Epithelial cell of proximal tubule (primary cell): ENCODE measurements at regions not wholly inside any gene's neighbourhood (a gene's known extent, or its start where the extent isn't known, plus 50 kb on each side); places are given as distances from the start of the nearest gene placed in this dataset.

Experiments used
- DNase-seq: peaks from one replicate; pipeline ENCODE4 v3.0.0-alpha.2; 2011; ENCODE audit warnings: low read depth
- H3K4me3 ChIP-seq: 2 replicates; pipeline ENCODE4 v1.5.1; 2011; ENCODE audit warnings: low read depth, mild to moderate bottlenecking, low read length
- TF ChIP-seq, protein P1 (sequence below): conservative IDR thresholded peaks from 2 replicates; pipeline ENCODE4 v1.5.1; 2012; ENCODE audit warnings: low read depth, mild to moderate bottlenecking, low read length

- TF ChIP-seq, protein P1, sequence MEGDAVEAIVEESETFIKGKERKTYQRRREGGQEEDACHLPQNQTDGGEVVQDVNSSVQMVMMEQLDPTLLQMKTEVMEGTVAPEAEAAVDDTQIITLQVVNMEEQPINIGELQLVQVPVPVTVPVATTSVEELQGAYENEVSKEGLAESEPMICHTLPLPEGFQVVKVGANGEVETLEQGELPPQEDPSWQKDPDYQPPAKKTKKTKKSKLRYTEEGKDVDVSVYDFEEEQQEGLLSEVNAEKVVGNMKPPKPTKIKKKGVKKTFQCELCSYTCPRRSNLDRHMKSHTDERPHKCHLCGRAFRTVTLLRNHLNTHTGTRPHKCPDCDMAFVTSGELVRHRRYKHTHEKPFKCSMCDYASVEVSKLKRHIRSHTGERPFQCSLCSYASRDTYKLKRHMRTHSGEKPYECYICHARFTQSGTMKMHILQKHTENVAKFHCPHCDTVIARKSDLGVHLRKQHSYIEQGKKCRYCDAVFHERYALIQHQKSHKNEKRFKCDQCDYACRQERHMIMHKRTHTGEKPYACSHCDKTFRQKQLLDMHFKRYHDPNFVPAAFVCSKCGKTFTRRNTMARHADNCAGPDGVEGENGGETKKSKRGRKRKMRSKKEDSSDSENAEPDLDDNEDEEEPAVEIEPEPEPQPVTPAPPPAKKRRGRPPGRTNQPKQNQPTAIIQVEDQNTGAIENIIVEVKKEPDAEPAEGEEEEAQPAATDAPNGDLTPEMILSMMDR: no peak
- no peak overlapping the region for H3K4me3 ChIP-seq
- DNase-seq: no peak
Measured at GRCh38 chr16:87086575-87086974, 230.6 kb downstream of the C16orf95 start.

GRCh38 chr16:87092958-87093357 lies 224.2 kb downstream of the C16orf95 start:
- DNase-seq: no peak
- H3K4me3 ChIP-seq: no peak overlapping the region
- TF ChIP-seq, protein P1: no peak

DNA sequence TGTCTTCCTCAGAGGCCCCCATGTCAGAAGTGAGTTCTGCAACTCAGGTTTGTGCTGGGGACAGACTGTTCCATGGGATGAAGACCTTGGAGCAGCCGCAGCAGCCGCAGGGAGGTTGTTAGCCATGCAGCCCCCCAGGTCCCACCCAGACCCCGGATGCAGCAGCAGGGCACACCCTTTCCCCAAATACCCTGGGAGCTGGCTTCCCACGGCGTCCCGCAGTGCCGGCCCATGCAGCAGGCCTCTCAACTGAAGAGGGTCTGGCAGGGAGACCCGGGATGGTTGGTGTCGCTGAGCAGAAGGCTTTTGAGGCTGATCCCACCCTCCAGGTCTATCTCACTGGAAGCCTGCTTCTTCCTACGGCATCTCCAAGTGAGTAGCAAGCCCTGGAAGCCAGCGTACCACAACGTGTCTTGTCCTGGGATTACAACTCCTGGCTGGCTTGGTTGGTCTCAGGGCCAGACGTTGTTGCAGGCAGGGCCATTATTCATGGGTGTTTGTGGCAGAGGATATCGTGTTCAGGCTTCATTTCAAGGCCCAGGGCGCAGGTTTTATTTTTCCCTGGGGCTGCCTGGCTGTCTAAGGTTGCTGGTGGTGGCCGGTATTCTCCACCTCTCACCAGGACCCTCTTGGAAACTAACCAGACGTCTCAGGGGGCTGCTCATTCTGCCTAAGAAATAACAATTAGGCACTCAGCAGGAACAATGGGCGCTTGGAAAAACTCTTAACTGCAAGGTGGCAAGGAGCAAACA lies 223.2 kb downstream of the C16orf95 start:
- H3K4me3 ChIP-seq: no peak overlapping the region
- DNase-seq: no peak
- TF ChIP-seq, protein P1: no peak

DNA sequence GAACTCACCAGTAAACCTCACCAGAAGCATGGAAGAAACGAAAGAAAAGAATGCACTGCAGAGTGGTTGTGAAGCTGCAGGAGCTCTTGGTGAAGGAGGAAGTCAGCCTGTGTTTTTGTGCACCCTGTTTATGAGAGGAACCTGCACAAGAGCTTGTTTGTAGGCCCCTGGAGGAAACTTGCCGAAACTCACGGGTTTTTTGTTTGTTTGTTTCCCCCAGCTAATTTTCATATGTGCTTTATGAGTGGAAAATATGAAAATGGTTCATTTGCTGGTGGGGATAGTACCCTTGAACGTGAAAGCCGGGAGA lies 222.7 kb downstream of the C16orf95 start:
- TF ChIP-seq, protein P1: no peak
- H3K4me3 ChIP-seq: no peak overlapping the region
- no peak for DNase-seq

DNA sequence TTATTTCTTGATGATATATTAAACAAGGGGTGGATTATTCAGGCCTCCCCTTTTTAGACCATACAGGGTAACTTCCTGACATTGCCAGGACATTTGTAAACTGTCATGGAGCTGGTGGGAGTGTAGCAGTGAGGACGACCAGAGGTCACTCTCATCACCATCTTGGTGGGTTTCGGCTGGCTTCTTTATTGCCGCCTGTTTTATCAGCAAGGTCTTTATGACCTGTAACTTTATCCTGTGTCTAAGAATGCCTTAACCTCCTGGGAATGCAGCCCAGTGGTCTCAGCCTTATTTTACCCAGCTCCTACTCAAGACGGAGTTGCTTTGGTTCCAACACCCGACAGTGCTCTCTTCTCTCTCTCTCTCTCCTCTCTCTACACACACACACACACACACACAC lies 221.9 kb downstream of the C16orf95 start:
- DNase-seq: no peak
- TF ChIP-seq, protein P1: no peak
- H3K4me3 ChIP-seq: no peak overlapping the region

DNA sequence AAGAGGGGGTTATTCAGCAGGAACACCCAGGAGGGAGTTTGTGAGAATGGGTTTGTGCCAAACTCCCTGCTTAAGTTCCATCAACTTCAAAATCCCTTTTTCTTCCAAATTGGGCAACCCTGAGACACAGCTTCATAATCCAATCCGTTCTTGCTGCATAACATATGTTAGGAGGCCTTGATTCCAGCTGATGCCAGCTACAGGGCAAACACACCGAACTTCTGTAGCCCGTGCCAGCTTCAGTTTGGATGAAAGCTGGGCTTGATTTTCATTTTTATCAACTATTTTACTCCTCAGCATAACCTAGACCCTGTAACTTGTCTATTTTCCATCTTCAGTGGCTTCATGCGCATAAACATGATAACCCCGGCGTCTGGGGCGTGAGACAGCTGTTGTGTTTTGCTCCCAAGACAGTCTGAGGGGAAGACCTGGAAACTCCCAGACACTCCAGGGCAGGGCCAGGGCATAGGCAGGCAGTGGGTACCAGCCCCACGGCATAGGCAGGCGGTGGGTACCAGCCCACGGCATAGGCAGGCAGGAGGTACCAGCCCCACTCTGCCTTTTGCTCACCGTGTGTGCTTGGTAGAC lies 220.4 kb downstream of the C16orf95 start:
- no peak overlapping the region for H3K4me3 ChIP-seq
- DNase-seq: no peak
- TF ChIP-seq, protein P1: no peak

DNA sequence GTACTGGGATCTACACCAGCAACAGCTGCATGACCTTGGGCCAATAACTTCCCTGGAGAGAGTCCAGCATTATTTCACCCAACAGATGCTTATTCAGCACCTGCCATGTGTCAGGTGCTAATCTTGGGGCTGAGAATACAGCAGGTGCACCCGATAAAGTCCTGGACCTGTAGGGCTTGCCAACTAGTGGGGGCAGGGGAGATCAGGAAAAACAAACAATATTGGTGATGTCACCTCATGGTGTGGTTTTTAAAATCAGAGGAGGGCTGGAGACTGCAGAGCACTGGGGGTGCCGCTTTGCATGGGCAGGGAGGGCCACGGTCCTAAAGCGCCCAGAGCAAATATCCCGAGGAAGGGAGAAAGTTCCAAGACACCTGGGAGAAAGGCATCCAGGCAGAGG lies 218.8 kb downstream of the C16orf95 start:
- no peak for DNase-seq
- H3K4me3 ChIP-seq: no peak overlapping the region
- TF ChIP-seq, protein P1: no peak
